C4-2B (cell line): ENCODE measurements at regions not wholly inside any gene's neighbourhood (a gene's known extent, or its start where the extent isn't known, plus 50 kb on each side); places are given as distances from the start of the nearest gene placed in this dataset.

ENCODE experiments used
- H3K27ac ChIP-seq: fragments of 450-650 bp; 2 replicates; pipeline ENCODE4 v1.5.1; 2017
- ZFX ChIP-seq: fragments of 450-650 bp; IDR thresholded peaks from 2 replicates; pipeline ENCODE4 v1.6.1; 2017
- TF ChIP-seq, protein P1 (sequence below): fragments of 450-650 bp; conservative IDR thresholded peaks from 2 replicates; pipeline ENCODE4 v1.5.1; 2017; ENCODE audit warnings: mild to moderate bottlenecking

DNA sequence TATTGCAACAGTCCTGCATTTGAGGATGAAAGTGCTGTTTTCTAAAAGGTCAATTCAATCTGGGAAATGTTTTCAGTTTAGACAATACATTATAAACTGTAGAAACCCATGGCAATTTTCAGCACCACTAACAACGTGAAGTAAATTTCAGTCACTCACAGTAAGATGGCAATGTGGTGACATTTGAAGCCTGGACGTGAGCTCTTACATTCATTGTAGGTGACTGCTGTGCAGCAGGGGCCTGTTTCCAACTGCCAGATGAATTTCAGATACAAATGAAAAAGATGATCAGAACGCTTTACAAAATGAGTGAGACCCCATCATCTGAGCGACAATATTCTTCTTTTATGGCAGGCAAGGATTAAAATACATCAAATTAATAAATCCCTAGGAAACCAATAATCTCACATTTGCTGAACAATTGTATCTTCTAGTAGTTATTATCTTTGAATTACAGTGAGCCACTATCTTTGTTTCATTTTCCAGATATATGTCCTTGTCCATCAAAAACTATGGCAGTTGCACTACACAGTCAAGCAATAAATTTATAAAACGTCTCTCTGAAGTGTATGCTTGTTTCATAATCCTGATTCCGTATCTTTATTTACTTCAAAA, 1816.8 kb downstream of the OLFM4 start:
- TF ChIP-seq, protein P1, sequence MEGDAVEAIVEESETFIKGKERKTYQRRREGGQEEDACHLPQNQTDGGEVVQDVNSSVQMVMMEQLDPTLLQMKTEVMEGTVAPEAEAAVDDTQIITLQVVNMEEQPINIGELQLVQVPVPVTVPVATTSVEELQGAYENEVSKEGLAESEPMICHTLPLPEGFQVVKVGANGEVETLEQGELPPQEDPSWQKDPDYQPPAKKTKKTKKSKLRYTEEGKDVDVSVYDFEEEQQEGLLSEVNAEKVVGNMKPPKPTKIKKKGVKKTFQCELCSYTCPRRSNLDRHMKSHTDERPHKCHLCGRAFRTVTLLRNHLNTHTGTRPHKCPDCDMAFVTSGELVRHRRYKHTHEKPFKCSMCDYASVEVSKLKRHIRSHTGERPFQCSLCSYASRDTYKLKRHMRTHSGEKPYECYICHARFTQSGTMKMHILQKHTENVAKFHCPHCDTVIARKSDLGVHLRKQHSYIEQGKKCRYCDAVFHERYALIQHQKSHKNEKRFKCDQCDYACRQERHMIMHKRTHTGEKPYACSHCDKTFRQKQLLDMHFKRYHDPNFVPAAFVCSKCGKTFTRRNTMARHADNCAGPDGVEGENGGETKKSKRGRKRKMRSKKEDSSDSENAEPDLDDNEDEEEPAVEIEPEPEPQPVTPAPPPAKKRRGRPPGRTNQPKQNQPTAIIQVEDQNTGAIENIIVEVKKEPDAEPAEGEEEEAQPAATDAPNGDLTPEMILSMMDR, result no peak
- no peak for TF ChIP-seq ZFX
- no peak overlapping the region for H3K27ac ChIP-seq

DNA sequence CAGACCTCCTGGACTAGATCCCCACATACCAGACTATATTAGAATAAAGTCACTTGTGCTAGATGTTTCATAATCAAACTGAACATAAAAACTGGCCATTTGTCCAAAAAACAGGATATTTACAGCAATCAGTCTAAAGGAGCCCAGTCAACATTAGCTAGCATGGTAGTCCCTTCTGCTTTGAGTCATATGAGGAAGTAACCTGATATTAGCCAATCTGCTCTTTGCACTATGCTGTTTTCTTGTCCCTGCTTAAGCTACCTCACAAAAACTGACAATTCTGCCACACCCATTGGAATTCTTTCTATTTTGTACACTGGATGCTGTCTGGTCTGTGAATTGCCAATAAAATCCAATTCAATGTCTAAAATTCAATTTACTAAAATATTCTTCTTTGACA, 1824.2 kb downstream of the OLFM4 start:
- H3K27ac ChIP-seq, result no peak overlapping the region
- TF ChIP-seq, protein P1, result no peak

DNA sequence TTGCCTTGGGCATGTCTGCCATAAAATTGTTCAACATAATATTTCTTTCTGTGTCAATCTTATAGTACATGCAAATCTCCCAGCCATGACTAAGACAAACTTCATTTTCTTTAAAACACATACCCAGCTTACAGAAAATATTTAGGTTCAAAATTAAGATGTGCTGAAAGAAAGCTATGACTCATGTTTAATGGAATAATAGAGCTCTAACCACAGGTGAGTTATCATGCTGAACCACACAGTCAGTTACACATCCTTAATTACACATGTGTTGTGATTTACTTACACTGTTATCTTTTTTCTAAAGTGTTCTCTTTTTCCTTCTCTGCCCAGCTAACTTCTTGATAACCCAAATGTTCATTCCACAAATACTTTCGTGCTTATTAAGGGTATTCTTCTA, 1831.2 kb downstream of the OLFM4 start:
- TF ChIP-seq ZFX, result no peak
- TF ChIP-seq, protein P1, result no peak
- no peak overlapping the region for H3K27ac ChIP-seq

DNA sequence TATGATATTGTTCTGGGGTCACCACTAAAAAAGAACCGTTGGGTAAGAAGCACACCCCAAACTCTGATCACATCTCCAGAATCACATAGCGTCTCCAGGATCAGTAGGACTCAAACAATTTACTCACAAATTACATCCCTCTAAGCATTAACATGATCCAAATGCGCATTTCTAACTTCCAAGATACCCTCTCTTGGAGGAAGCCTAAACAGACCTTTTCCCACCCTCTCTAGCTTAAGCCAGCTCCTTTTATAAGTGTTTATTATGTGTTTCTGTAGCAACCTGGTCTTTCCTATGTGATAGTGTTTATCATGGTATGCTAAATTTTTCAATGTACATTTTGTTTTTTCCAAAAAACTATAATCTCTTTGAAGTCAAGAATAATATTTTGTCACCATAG, 1846.5 kb downstream of the OLFM4 start:
- no peak overlapping the region for H3K27ac ChIP-seq
- no peak for TF ChIP-seq ZFX

DNA sequence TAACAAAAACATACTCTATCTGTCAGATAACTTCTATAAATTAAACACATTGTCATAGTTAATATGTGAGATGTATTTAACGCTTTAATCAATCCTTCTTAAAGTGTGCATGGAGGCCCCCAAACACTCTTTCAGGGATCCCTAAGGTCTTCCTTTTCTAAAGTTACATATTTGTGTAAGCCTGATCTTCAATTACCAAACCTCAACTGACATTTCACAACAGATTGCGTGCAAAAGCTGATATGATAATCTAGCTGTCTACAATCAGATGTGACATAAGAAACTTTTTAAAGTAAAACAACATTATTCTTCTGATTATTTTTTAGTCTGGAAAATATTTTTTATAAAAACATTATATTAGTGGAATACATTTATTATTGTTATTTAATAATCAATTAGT, 1850.4 kb downstream of the OLFM4 start:
- TF ChIP-seq, protein P1, result no peak
- TF ChIP-seq ZFX, result no peak

DNA sequence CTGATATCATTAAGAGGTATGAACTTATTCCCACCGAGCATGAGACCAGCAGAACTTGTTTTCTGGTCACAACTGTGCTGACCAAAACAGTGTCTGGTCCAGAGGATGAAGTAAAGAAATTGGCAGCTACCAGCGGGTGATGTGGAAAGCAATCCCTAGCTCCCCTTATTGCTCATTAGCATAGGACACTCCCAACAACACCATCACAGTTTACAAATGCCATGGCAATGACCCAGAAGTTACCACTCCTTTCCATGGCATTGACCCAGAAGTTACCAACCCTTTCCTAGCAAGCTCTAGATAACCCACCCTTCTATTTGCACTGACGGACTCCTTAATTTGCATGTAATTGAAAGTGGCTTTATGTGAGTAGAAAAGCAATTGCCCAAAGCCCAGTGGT, 1856.1 kb downstream of the OLFM4 start:
- TF ChIP-seq, protein P1, result no peak
- TF ChIP-seq ZFX, result no peak
- no peak overlapping the region for H3K27ac ChIP-seq

More for the DNA sequence above, 1850.4 kb downstream of the OLFM4 start:
- H3K27ac ChIP-seq, result no peak overlapping the region

DNA sequence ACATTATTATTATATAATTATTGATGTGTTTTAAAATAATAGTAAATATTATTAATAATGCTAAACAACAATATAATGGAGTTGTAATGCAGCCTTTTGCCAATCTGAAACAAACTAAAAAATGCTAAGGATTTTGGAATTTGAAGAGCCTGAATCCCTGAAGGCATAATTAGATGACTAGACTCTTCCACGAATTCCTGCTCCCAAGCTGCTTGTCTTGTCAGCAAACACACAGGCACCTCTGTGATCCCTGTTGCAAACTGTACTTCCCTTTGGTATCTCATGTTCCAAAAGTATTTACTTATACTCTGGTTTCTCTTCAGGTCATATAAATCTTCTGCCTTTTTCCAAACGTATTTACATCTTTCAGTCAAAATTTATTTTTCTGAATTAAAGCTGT, 1862.4 kb downstream of the OLFM4 start:
- TF ChIP-seq, protein P1, result no peak
- no peak for TF ChIP-seq ZFX
- H3K27ac ChIP-seq, result no peak overlapping the region

DNA sequence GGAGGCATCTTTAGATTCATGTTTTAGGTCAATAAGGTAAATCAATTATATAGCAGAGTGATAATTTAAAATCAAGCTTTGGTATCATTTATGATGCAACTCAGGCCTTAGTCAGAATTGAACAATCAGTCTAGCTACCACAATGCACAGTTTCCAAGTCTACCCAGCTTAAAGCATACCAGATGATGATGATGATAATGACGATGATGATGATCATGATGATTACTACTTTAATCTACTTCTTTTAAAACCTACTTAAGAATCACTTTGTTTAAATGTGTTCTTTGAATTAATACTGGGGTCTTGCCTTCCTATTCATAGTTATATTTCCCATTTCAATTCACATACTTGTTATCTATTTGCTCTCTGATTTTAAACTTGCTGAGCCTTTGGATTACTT, 1872.7 kb downstream of the OLFM4 start:
- TF ChIP-seq ZFX, result no peak
- TF ChIP-seq, protein P1, result no peak
- H3K27ac ChIP-seq, result no peak overlapping the region
